ENCODE measurements at regions not wholly inside any gene's neighbourhood (a gene's known extent, or its start where the extent isn't known, plus 50 kb on each side); places are given as distances from the start of the nearest gene placed in this dataset.
A peak's percentile ranks its signal among the peaks of the same experiment; 100 is the strongest.

DNA sequence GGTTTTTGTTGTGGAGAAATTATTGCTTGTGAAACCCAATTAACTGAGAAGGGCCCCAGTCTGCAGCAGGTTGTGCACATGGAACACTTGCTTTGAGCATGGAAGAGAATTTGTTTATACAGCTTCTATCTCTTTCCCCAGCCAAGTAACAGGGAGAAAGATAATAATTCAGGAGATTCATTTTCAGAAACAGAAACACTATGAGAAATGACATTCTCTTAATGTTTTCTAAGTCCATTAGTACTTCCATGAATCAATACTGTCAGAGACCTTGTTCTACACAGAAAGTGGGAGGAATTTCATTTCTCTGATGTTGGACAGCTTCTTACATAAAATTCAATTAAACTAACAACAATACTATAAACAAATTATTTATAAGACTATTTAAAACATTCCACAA, 446.3 kb downstream of the KLF12 start:
- no peak overlapping the region for H3K9ac ChIP-seq (ENCODE audit: low read length)
- no peak overlapping the region for H3K4me2 ChIP-seq (ENCODE audit: low read length)
- ChIA-PET POLR2A (ENCODE audit: unreplicated experiment) (no interaction called here), CTCF (no interaction called here)
- DNase-seq (no peak), ATAC-seq (no peak)
- no peak overlapping the region for H3K27ac ChIP-seq (ENCODE audit: low read length)
- intact Hi-C loops (cut with micrococcal nuclease) = no loop called here
- TF ChIP-seq EZH2phosphoT487 (IDR thresholded peaks at IDR 0.05; ENCODE audit: borderline replicate concordance, low read length) (no peak), EZH2 (IDR thresholded peaks at IDR 0.05; ENCODE audit: low read length, unreplicated experiment) (no peak), CTCF (conservative IDR thresholded peaks at IDR 0.05; ENCODE audit: low read depth, low read length) (no peak)
- no peaks in the 10 kb centered on the region for H3K36me3 ChIP-seq (ENCODE audit: low read depth, low read length)
- no peak overlapping the region for H2AFZ ChIP-seq (ENCODE audit: low read length)
- H4K20me1 ChIP-seq (ENCODE audit: low read length) = no peaks in the 10 kb centered on the region
- H3K4me3 ChIP-seq (ENCODE audit: low read length) = no peak overlapping the region
- H3K79me2 ChIP-seq (ENCODE audit: low read length) = no peaks in the 10 kb centered on the region
- H3F3A ChIP-seq (ENCODE audit: low read length, unreplicated experiment) = no peaks in the 10 kb centered on the region
- BruUV-seq (replicated peaks) = no TSS peak
- H3K9me2 ChIP-seq (replicated peaks; ENCODE audit: low read length) = no peaks in the 10 kb centered on the region
- no peaks in the 10 kb centered on the region for H3K9me3 ChIP-seq (ENCODE audit: low read length)
- H3K4me1 ChIP-seq (ENCODE audit: insufficient read depth, low read length) = peaks cover 9% of the 10 kb centered on the region
- no peaks in the 10 kb centered on the region for H3K27me3 ChIP-seq (ENCODE audit: low read length)

GRCh38 chr13:73687087-73687486, 447.1 kb downstream of the KLF12 start:
- H2AFZ ChIP-seq (ENCODE audit: low read length) = no peak overlapping the region
- ATAC-seq = no peak
- no peaks in the 10 kb centered on the region for H3K79me2 ChIP-seq (ENCODE audit: low read length)
- intact Hi-C loops (cut with micrococcal nuclease) = no loop called here
- CTCF ChIA-PET = no interaction called here
- no peak overlapping the region for H3K4me3 ChIP-seq (ENCODE audit: low read length)
- H3F3A ChIP-seq (ENCODE audit: low read length, unreplicated experiment) = no peaks in the 10 kb centered on the region
- no peak overlapping the region for H3K27ac ChIP-seq (ENCODE audit: low read length)
- H4K20me1 ChIP-seq (ENCODE audit: low read length) = no peaks in the 10 kb centered on the region
- H3K4me1 ChIP-seq (ENCODE audit: insufficient read depth, low read length) = peaks cover 9% of the 10 kb centered on the region
- no peak for DNase-seq
- POLR2A ChIA-PET (ENCODE audit: unreplicated experiment) = no interaction called here
- H3K9ac ChIP-seq (ENCODE audit: low read length) = no peak overlapping the region
- TF ChIP-seq EZH2phosphoT487 (IDR thresholded peaks at IDR 0.05; ENCODE audit: borderline replicate concordance, low read length) = no peak
- no peak for TF ChIP-seq EZH2 (IDR thresholded peaks at IDR 0.05; ENCODE audit: low read length, unreplicated experiment)
- TF ChIP-seq CTCF (conservative IDR thresholded peaks at IDR 0.05; ENCODE audit: low read depth, low read length) = no peak
- H3K4me2 ChIP-seq (ENCODE audit: low read length) = no peak overlapping the region
- no peaks in the 10 kb centered on the region for H3K9me2 ChIP-seq (replicated peaks; ENCODE audit: low read length)
- no peaks in the 10 kb centered on the region for H3K9me3 ChIP-seq (ENCODE audit: low read length)
- no TSS peak for BruUV-seq (replicated peaks)
- no peaks in the 10 kb centered on the region for H3K27me3 ChIP-seq (ENCODE audit: low read length)
- no peaks in the 10 kb centered on the region for H3K36me3 ChIP-seq (ENCODE audit: low read depth, low read length)

- no peaks in the 10 kb centered on the region for H3K36me3 ChIP-seq (ENCODE audit: low read depth, low read length)
- H3K27ac ChIP-seq (ENCODE audit: low read length) = peak overlapping the region; percentile 35
- BruUV-seq (replicated peaks) = no TSS peak
- no peaks in the 10 kb centered on the region for H3F3A ChIP-seq (ENCODE audit: low read length, unreplicated experiment)
- ATAC-seq (peak; percentile 43), DNase-seq (no peak)
- POLR2A ChIA-PET (ENCODE audit: unreplicated experiment) = no interaction called here
- intact Hi-C loops (cut with micrococcal nuclease) = no loop called here
- no peak overlapping the region for H3K9ac ChIP-seq (ENCODE audit: low read length)
- H2AFZ ChIP-seq (ENCODE audit: low read length) = no peak overlapping the region
- no peak overlapping the region; the same call in 1 of the 2 replicates for H3K4me2 ChIP-seq (ENCODE audit: low read length)
- peaks cover 9% of the 10 kb centered on the region for H3K4me1 ChIP-seq (ENCODE audit: insufficient read depth, low read length)
- TF ChIP-seq CTCF (conservative IDR thresholded peaks at IDR 0.05; ENCODE audit: low read depth, low read length) = no peak
- TF ChIP-seq EZH2 (IDR thresholded peaks at IDR 0.05; ENCODE audit: low read length, unreplicated experiment) = no peak
- no peak for TF ChIP-seq EZH2phosphoT487 (IDR thresholded peaks at IDR 0.05; ENCODE audit: borderline replicate concordance, low read length)
- H3K9me2 ChIP-seq (replicated peaks; ENCODE audit: low read length) = no peaks in the 10 kb centered on the region
- no peaks in the 10 kb centered on the region for H3K9me3 ChIP-seq (ENCODE audit: low read length)
- CTCF ChIA-PET = no interaction called here
- no peaks in the 10 kb centered on the region for H3K27me3 ChIP-seq (ENCODE audit: low read length)
- no peaks in the 10 kb centered on the region for H4K20me1 ChIP-seq (ENCODE audit: low read length)
- no peaks in the 10 kb centered on the region for H3K79me2 ChIP-seq (ENCODE audit: low read length)
- no peak overlapping the region for H3K4me3 ChIP-seq (ENCODE audit: low read length)
These were observed 449.5 kb downstream of the KLF12 start for GRCh38 chr13:73684750-73685149.

Data from PC-3 (cell line).